DND-41 (cell line): ENCODE measurements at regions not wholly inside any gene's neighbourhood (a gene's known extent, or its start where the extent isn't known, plus 50 kb on each side); places are given as distances from the start of the nearest gene placed in this dataset.

ENCODE experiments used
- ATAC-seq: fragments of 200-7000 bp; cut with Tn5 transposase; 3 replicates; pipeline ENCODE4 v1.9.1; 2021; ENCODE audit warnings: low read depth; ENCODE audit not compliant: insufficient read depth
- DNase-seq: peaks from one replicate; pipeline ENCODE4 v3.0.0-alpha.2; 2020
- H2AFZ ChIP-seq: 2 replicates; pipeline ENCODE4 v1.6.0; 2012; ENCODE audit warnings: low read depth, low read length
- H3K27ac ChIP-seq: 2 replicates; pipeline ENCODE4 v1.5.1; 2012; ENCODE audit warnings: low read length, inconsistent platforms
- H3K27me3 ChIP-seq: fragments of 200-600 bp; sonication (generic); 2 replicates; pipeline ENCODE4 v1.6.0; 2012; ENCODE audit warnings: low read length, mild to moderate bottlenecking, inconsistent platforms; ENCODE audit not compliant: insufficient read depth, poor library complexity
- H3K36me3 ChIP-seq: 2 replicates; pipeline ENCODE4 v1.5.1; 2012; ENCODE audit warnings: low read length, inconsistent platforms; ENCODE audit not compliant: insufficient read depth
- H3K4me1 ChIP-seq: 2 replicates; pipeline ENCODE4 v1.5.1; 2012; ENCODE audit warnings: mild to moderate bottlenecking, low read length; ENCODE audit not compliant: insufficient read depth
- H3K4me2 ChIP-seq: 2 replicates; pipeline ENCODE4 v1.6.0; 2012; ENCODE audit warnings: mild to moderate bottlenecking, moderate library complexity, low read length, inconsistent platforms; ENCODE audit not compliant: insufficient read depth
- H3K4me3 ChIP-seq, 2 experiments: fragments of 200-600 bp in 1 of 2; shearing (Covaris generic) in 1 of 2; 2 replicates each; pipeline ENCODE4 v1.5.1; 2012 to 2016; ENCODE audit warnings: inconsistent platforms in 2 of 2, low read length in 2 of 2, mild to moderate bottlenecking in 2 of 2, low read depth in 1 of 2, moderate library complexity in 1 of 2
- H3K79me2 ChIP-seq: 2 replicates; pipeline ENCODE4 v1.6.0; 2012; ENCODE audit warnings: low read length, inconsistent platforms; ENCODE audit not compliant: insufficient read depth
- H3K9ac ChIP-seq: 2 replicates; pipeline ENCODE4 v1.6.0; 2012; ENCODE audit warnings: low read depth, mild to moderate bottlenecking, inconsistent platforms, low read length, moderate library complexity
- H3K9me3 ChIP-seq: 2 replicates; pipeline ENCODE4 v1.5.1; 2012; ENCODE audit warnings: low read length, moderate library complexity, mild to moderate bottlenecking, inconsistent platforms; ENCODE audit not compliant: insufficient read depth, severe bottlenecking
- H4K20me1 ChIP-seq: 2 replicates; pipeline ENCODE4 v1.6.0; 2012; ENCODE audit warnings: low read length; ENCODE audit not compliant: insufficient read depth
- CTCF ChIP-seq: IDR thresholded peaks from 2 replicates; pipeline ENCODE4 v1.5.1; 2012; ENCODE audit warnings: borderline replicate concordance, low read length, moderate library complexity, mild to moderate bottlenecking; ENCODE audit not compliant: poor library complexity, severe bottlenecking; ENCODE audit errors: extremely low read depth
- EZH2 ChIP-seq: IDR thresholded peaks from 3 replicates; pipeline ENCODE4 v1.6.1; 2012; ENCODE audit warnings: borderline replicate concordance, low read depth, mild to moderate bottlenecking, moderate library complexity, low read length, inconsistent platforms; ENCODE audit not compliant: severe bottlenecking

GRCh38 chrX:63835361-63835760 is 50.3 kb upstream of the ARHGEF9 start:
- no peaks in the 10 kb centered on the region for H3K27me3 ChIP-seq
- no peak overlapping the region for H2AFZ ChIP-seq
- H3K9me3 ChIP-seq: peaks cover 3% of the 10 kb centered on the region
- no peak for ATAC-seq
- H3K4me1 ChIP-seq: no peaks in the 10 kb centered on the region
- no peak for DNase-seq
- no peaks in the 10 kb centered on the region for H4K20me1 ChIP-seq
- TF ChIP-seq EZH2 (no peak), CTCF (no peak)
- H3K4me2 ChIP-seq: no peak overlapping the region
- no peak overlapping the region for H3K27ac ChIP-seq
- H3K9ac ChIP-seq: no peak overlapping the region
- H3K36me3 ChIP-seq: no peaks in the 10 kb centered on the region
- no peak overlapping the region for H3K4me3 ChIP-seq
- no peaks in the 10 kb centered on the region for H3K79me2 ChIP-seq
